ENCODE measurements at regions not wholly inside any gene's neighbourhood (a gene's known extent, or its start where the extent isn't known, plus 50 kb on each side); places are given as distances from the start of the nearest gene placed in this dataset.

- intact Hi-C loops (cut with DNase I; ENCODE audit: low total_unique reads): no loop called here
These were observed 167.7 kb downstream of the SIPA1L2 start for GRCh38 chr1:232462213-232462612.

GRCh38 chr1:232459826-232460225 is 170.1 kb downstream of the SIPA1L2 start:
- Histone ChIP-seq H3K36me3 (peaks cover 0 to 25% (median 0%) of the 10 kb centered on the region in 6 donors), H3K4me3 (no peak overlapping the region), H3K4me1 (peaks cover 0 to 28% (median 17%) of the 10 kb centered on the region in 6 donors), H3K9me3 (no peaks in the 10 kb centered on the region), H3K27me3 (replicated peaks in 1 of 7) (no peaks in the 10 kb centered on the region), H3K27ac (no peak overlapping the region)
- WGBS, 5 donors: 26 to 84% (median 50%) methylated on average over 3 of the region's 3 CpGs
- DNase-seq: no peak
- intact Hi-C loops (cut with DNase I; ENCODE audit: low total_unique reads): no loop called here
- no peak for TF ChIP-seq POLR2AphosphoS5 (IDR thresholded peaks at IDR 0.05)
- TF ChIP-seq CTCF (IDR thresholded peaks at IDR 0.05 in 8 of 11, conservative IDR thresholded peaks at IDR 0.05 in 3 of 11): no peak
- TF ChIP-seq POLR2A (IDR thresholded peaks at IDR 0.05): no peak

More at GRCh38 chr1:232462213-232462612, 167.7 kb downstream of the SIPA1L2 start:
- H3K4me1 ChIP-seq: peaks cover 0 to 17% (median 11%) of the 10 kb centered on the region in 6 donors
- peaks cover 0 to 45% (median 0%) of the 10 kb centered on the region in 6 donors for H3K36me3 ChIP-seq
- no peaks in the 10 kb centered on the region for H3K9me3 ChIP-seq
- no peak overlapping the region for H3K27ac ChIP-seq
- 71 to 85% (median 80%) methylated on average over 4 of the region's 4 CpGs for WGBS, 5 donors
- no peak for DNase-seq
- no peaks in the 10 kb centered on the region for H3K27me3 ChIP-seq (replicated peaks in 1 of 7)
- TF ChIP-seq POLR2AphosphoS5 (IDR thresholded peaks at IDR 0.05) (no peak), CTCF (IDR thresholded peaks at IDR 0.05 in 8 of 11, conservative IDR thresholded peaks at IDR 0.05 in 3 of 11) (no peak), POLR2A (IDR thresholded peaks at IDR 0.05) (no peak)
- H3K4me3 ChIP-seq: no peak overlapping the region

- intact Hi-C loops (cut with DNase I; ENCODE audit: low total_unique reads): no loop called here
- Histone ChIP-seq H3K9me3 (no peaks in the 10 kb centered on the region), H3K4me1 (peaks cover 0 to 30% (median 19%) of the 10 kb centered on the region in 6 donors), H3K36me3 (peaks cover 0 to 17% (median 0%) of the 10 kb centered on the region in 6 donors), H3K27me3 (replicated peaks in 1 of 7) (no peaks in the 10 kb centered on the region), H3K27ac (no peak overlapping the region), H3K4me3 (no peak overlapping the region)
- 35 to 63% (median 48%) methylated on average over 4 of the region's 4 CpGs for WGBS, 5 donors
- DNase-seq: no peak
- TF ChIP-seq CTCF (IDR thresholded peaks at IDR 0.05 in 8 of 11, conservative IDR thresholded peaks at IDR 0.05 in 3 of 11) (no peak), POLR2AphosphoS5 (IDR thresholded peaks at IDR 0.05) (no peak), POLR2A (IDR thresholded peaks at IDR 0.05) (no peak)
These were observed 170.8 kb downstream of the SIPA1L2 start for GRCh38 chr1:232459087-232459486.

GRCh38 chr1:232457595-232457994 is 172.3 kb downstream of the SIPA1L2 start:
- H3K27me3 ChIP-seq (replicated peaks in 1 of 7): no peaks in the 10 kb centered on the region
- intact Hi-C loops (cut with DNase I; ENCODE audit: low total_unique reads): no loop called here
- peaks cover 0 to 7% (median 0%) of the 10 kb centered on the region in 6 donors for H3K36me3 ChIP-seq
- 55 to 79% (median 63%) methylated on average over 3 of the region's 3 CpGs for WGBS, 5 donors
- no peak overlapping the region for H3K4me3 ChIP-seq
- TF ChIP-seq CTCF (IDR thresholded peaks at IDR 0.05 in 8 of 11, conservative IDR thresholded peaks at IDR 0.05 in 3 of 11): no peak
- no peak for TF ChIP-seq POLR2AphosphoS5 (IDR thresholded peaks at IDR 0.05)
- TF ChIP-seq POLR2A (IDR thresholded peaks at IDR 0.05): no peak
- H3K9me3 ChIP-seq: no peaks in the 10 kb centered on the region
- peak overlapping the region in 3 of 8 donors; percentile 3 to 28 (median 22) for H3K27ac ChIP-seq
- DNase-seq: no peak
- H3K4me1 ChIP-seq: peaks cover 0 to 44% (median 24%) of the 10 kb centered on the region in 6 donors
